ENCODE measurements at regions not wholly inside any gene's neighbourhood (a gene's known extent, or its start where the extent isn't known, plus 50 kb on each side); places are given as distances from the start of the nearest gene placed in this dataset.

DNA sequence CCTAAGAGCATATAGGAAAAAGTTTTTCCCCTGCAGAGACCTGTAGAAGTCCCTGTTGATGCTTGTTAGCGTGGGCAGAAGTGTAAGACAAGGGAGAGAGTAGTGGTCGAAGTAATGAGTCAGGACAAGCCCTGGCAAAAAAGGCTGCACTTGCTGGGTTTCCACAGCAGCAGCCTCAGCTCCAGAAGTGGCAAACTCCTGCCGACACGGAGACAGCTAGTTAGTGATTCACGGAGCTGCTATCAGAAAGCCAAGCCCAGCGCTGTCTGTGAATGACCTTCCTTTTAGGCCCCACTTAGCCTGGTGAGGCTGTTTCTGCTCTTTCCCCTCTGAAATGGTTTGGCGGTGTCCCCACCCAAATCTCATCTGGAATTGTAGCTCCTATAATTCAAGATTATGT lies 109.1 kb downstream of the FAM50B start:
- no peaks in the 10 kb centered on the region for H3K9me3 ChIP-seq (ENCODE audit: insufficient read depth, low read length, severe bottlenecking)
- H3K36me3 ChIP-seq (ENCODE audit: insufficient read depth, low read length), result no peaks in the 10 kb centered on the region
- H3K4me2 ChIP-seq (ENCODE audit: insufficient read depth, low read length), result no peak overlapping the region
- no peak for TF ChIP-seq EZH2 (IDR thresholded peaks at IDR 0.05; ENCODE audit: borderline replicate concordance, low read depth, low read length, severe bottlenecking)
- TF ChIP-seq, protein P1, sequence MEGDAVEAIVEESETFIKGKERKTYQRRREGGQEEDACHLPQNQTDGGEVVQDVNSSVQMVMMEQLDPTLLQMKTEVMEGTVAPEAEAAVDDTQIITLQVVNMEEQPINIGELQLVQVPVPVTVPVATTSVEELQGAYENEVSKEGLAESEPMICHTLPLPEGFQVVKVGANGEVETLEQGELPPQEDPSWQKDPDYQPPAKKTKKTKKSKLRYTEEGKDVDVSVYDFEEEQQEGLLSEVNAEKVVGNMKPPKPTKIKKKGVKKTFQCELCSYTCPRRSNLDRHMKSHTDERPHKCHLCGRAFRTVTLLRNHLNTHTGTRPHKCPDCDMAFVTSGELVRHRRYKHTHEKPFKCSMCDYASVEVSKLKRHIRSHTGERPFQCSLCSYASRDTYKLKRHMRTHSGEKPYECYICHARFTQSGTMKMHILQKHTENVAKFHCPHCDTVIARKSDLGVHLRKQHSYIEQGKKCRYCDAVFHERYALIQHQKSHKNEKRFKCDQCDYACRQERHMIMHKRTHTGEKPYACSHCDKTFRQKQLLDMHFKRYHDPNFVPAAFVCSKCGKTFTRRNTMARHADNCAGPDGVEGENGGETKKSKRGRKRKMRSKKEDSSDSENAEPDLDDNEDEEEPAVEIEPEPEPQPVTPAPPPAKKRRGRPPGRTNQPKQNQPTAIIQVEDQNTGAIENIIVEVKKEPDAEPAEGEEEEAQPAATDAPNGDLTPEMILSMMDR (IDR thresholded peaks at IDR 0.05; ENCODE audit: borderline replicate concordance, extremely low read depth, low read length, poor library complexity, severe bottlenecking), result no peak
- no peak overlapping the region for H3K9ac ChIP-seq (ENCODE audit: low read depth, low read length)
- no peak for ATAC-seq (ENCODE audit: insufficient read depth, low read depth)
- H4K20me1 ChIP-seq (ENCODE audit: insufficient read depth, low read length), result no peaks in the 10 kb centered on the region
- no peak overlapping the region for H2AFZ ChIP-seq (ENCODE audit: low read depth, low read length)
- H3K27ac ChIP-seq (ENCODE audit: low read length), result no peak overlapping the region
- no peak for DNase-seq
- H3K27me3 ChIP-seq (ENCODE audit: insufficient read depth, low read length, poor library complexity), result no peaks in the 10 kb centered on the region
- no peaks in the 10 kb centered on the region for H3K4me1 ChIP-seq (ENCODE audit: insufficient read depth, low read length)
- H3K4me3 ChIP-seq (ENCODE audit: low read depth in 1 of 2, low read length in 2 of 2), result no peak overlapping the region
- no peaks in the 10 kb centered on the region for H3K79me2 ChIP-seq (ENCODE audit: insufficient read depth, low read length)

DNA sequence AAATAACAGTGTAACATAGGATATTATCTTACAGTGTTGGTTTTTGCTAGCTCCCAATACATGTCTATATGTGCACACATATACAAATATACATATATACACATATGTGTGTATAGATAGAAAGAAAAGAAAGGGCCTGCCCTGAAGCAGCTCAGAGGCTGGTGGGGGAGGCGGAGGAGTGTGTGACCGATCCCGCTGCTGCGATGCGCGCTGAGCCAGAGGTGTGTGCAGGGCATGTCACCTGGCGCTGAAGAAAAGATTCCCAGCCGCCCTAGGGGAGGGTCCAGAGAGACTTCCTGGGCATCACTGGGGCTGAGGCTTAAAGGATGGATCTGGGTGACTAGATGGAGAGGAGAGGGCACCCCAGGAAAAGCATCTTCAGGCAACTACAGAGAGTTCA lies 110.2 kb downstream of the FAM50B start:
- Histone ChIP-seq H3K9me3 (ENCODE audit: insufficient read depth, low read length, severe bottlenecking) (no peaks in the 10 kb centered on the region), H2AFZ (ENCODE audit: low read depth, low read length) (no peak overlapping the region), H3K4me2 (ENCODE audit: insufficient read depth, low read length) (no peak overlapping the region), H3K4me1 (ENCODE audit: insufficient read depth, low read length) (no peaks in the 10 kb centered on the region), H3K9ac (ENCODE audit: low read depth, low read length) (no peak overlapping the region), H3K27ac (ENCODE audit: low read length) (no peak overlapping the region), H4K20me1 (ENCODE audit: insufficient read depth, low read length) (no peaks in the 10 kb centered on the region), H3K27me3 (ENCODE audit: insufficient read depth, low read length, poor library complexity) (peaks cover 4% of the 10 kb centered on the region), H3K4me3 (ENCODE audit: low read depth in 1 of 2, low read length in 2 of 2) (no peak overlapping the region), H3K36me3 (ENCODE audit: insufficient read depth, low read length) (no peaks in the 10 kb centered on the region), H3K79me2 (ENCODE audit: insufficient read depth, low read length) (no peaks in the 10 kb centered on the region)
- DNase-seq, result no peak
- no peak for ATAC-seq (ENCODE audit: insufficient read depth, low read depth)
- TF ChIP-seq, protein P1 (IDR thresholded peaks at IDR 0.05; ENCODE audit: borderline replicate concordance, extremely low read depth, low read length, poor library complexity, severe bottlenecking), result no peak
- TF ChIP-seq EZH2 (IDR thresholded peaks at IDR 0.05; ENCODE audit: borderline replicate concordance, low read depth, low read length, severe bottlenecking), result no peak

DNA sequence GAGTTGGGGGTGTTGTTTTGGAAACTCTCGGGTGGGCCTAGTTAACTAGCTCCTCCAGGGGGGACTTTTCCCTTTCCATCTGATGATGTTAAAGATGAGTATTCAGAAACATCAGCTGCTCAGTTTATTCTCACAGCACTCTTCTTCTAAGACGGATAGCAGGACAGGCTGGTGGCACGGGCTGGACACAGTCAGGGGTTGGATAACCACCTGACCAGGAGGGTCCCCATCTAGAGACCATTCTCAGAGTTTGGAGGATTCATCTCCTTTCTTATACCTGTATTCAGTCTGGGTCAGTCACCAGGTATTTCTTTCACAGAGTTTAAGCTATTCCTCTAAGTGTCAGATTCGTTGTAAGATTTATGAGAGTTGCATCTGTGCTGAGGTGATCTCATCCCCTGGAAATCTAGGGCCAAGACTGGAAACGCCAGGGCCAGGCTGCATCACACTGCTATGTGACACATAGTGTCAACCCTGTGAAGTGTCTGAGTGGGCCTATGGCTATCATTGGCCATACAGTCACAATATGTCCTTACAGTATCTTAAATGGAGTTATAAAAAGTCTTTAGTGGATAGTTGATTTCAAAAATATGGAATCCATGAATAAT lies 111.7 kb downstream of the FAM50B start:
- Histone ChIP-seq H3K27ac (ENCODE audit: low read length) (no peak overlapping the region), H4K20me1 (ENCODE audit: insufficient read depth, low read length) (no peaks in the 10 kb centered on the region), H2AFZ (ENCODE audit: low read depth, low read length) (no peak overlapping the region), H3K9me3 (ENCODE audit: insufficient read depth, low read length, severe bottlenecking) (no peaks in the 10 kb centered on the region), H3K4me1 (ENCODE audit: insufficient read depth, low read length) (no peaks in the 10 kb centered on the region), H3K27me3 (ENCODE audit: insufficient read depth, low read length, poor library complexity) (peaks cover 4% of the 10 kb centered on the region), H3K4me2 (ENCODE audit: insufficient read depth, low read length) (no peak overlapping the region), H3K9ac (ENCODE audit: low read depth, low read length) (no peak overlapping the region), H3K36me3 (ENCODE audit: insufficient read depth, low read length) (no peaks in the 10 kb centered on the region), H3K4me3 (ENCODE audit: low read depth in 1 of 2, low read length in 2 of 2) (no peak overlapping the region), H3K79me2 (ENCODE audit: insufficient read depth, low read length) (no peaks in the 10 kb centered on the region)
- ATAC-seq (ENCODE audit: insufficient read depth, low read depth) (no peak), DNase-seq (no peak)
- TF ChIP-seq, protein P1 (IDR thresholded peaks at IDR 0.05; ENCODE audit: borderline replicate concordance, extremely low read depth, low read length, poor library complexity, severe bottlenecking), result no peak
- no peak for TF ChIP-seq EZH2 (IDR thresholded peaks at IDR 0.05; ENCODE audit: borderline replicate concordance, low read depth, low read length, severe bottlenecking)

Measured in DND-41 (cell line).